ENCODE measurements at regions not wholly inside any gene's neighbourhood (a gene's known extent, or its start where the extent isn't known, plus 50 kb on each side); places are given as distances from the start of the nearest gene placed in this dataset.

- peak; percentile 88 for ATAC-seq (replicated peaks)
- Mint-ChIP-seq H3K36me3 (ENCODE audit: low read depth) (no peaks in the 10 kb centered on the region), H3K9me3 (no peaks in the 10 kb centered on the region), H3K4me3 (no peak overlapping the region), H3K27ac (no peak overlapping the region), H3K27me3 (peaks cover 15% of the 10 kb centered on the region), H3K4me1 (peaks cover 6% of the 10 kb centered on the region)
Measured at GRCh38 chr3:194084284-194084683, 51.7 kb upstream of the HES1 start.

Data from activated T-helper 17 cell treated with anti-CD3 and anti-CD28 coated beads, Interleukin-2, amount 50 U/mL, for 72 hours (primary cell).